ENCODE measurements at regions not wholly inside any gene's neighbourhood (a gene's known extent, or its start where the extent isn't known, plus 50 kb on each side); places are given as distances from the start of the nearest gene placed in this dataset.

- Histone ChIP-seq H3K27ac (ENCODE audit: low read length) (no peak overlapping the region), H3K36me3 (ENCODE audit: insufficient read depth, low read length) (no peaks in the 10 kb centered on the region), H3K27me3 (ENCODE audit: insufficient read depth, low read length, poor library complexity) (no peaks in the 10 kb centered on the region), H3K4me2 (ENCODE audit: insufficient read depth, low read length) (no peak overlapping the region), H4K20me1 (ENCODE audit: insufficient read depth, low read length) (no peaks in the 10 kb centered on the region), H3K4me1 (ENCODE audit: insufficient read depth, low read length) (no peaks in the 10 kb centered on the region), H2AFZ (ENCODE audit: low read depth, low read length) (no peak overlapping the region), H3K79me2 (ENCODE audit: insufficient read depth, low read length) (no peaks in the 10 kb centered on the region), H3K9ac (ENCODE audit: low read depth, low read length) (no peak overlapping the region), H3K4me3 (ENCODE audit: low read depth in 1 of 2, low read length in 2 of 2) (no peak overlapping the region), H3K9me3 (ENCODE audit: insufficient read depth, low read length, severe bottlenecking) (peaks cover 4% of the 10 kb centered on the region)
- no peak for TF ChIP-seq EZH2 (IDR thresholded peaks at IDR 0.05; ENCODE audit: borderline replicate concordance, low read depth, low read length, severe bottlenecking)
- no peak for TF ChIP-seq CTCF (IDR thresholded peaks at IDR 0.05; ENCODE audit: borderline replicate concordance, extremely low read depth, low read length, poor library complexity, severe bottlenecking)
- DNase-seq (no peak), ATAC-seq (ENCODE audit: insufficient read depth, low read depth) (no peak)
These were observed 49.8 kb upstream of the GPBP1 start for GRCh38 chr5:57124014-57124413.

All from DND-41 (cell line).